HCT116 (cell line): ENCODE measurements at regions not wholly inside any gene's neighbourhood (a gene's known extent, or its start where the extent isn't known, plus 50 kb on each side); places are given as distances from the start of the nearest gene placed in this dataset.

Source experiments
- ATAC-seq: fragments of 200-7000 bp; cut with Tn5 transposase; 2 replicates; pipeline ENCODE4 v1.9.1; 2020; ENCODE audit warnings: mild to moderate bottlenecking, moderate library complexity
- BruUV-seq: library from RNA; stranded (reverse); fragments of 400-500 nt; replicated peaks from 2 replicates; lab custom pipeline; 2021; lab: Mats Ljungman, UMichigan
- CTCF ChIA-PET: fragments of 300-600 bp; sonication (Branson Sonifier 250); formaldehyde crosslinking; loops from one replicate; lab custom pipeline; 2021; ENCODE audit warnings: antibody characterized with exemption; lab: Charles Lee
- POLR2A ChIA-PET: fragments of 300-600, 350-600 bp; sonication (Branson Sonifier 250); formaldehyde crosslinking; loops from one replicate; lab custom pipeline; 2021; ENCODE audit warnings: antibody characterized with exemption; lab: Charles Lee
- RAD21 ChIA-PET, 2 experiments: fragments of 300-600 bp; sonication (Branson Sonifier 250); formaldehyde crosslinking; loops; one replicate each; lab custom pipeline; 2023; ENCODE audit warnings: low total read pairs in 2 of 2; ENCODE audit not compliant: uncharacterized antibody in 2 of 2, unreplicated experiment in 2 of 2, low non-redundant PET in 1 of 2; lab: Charles Lee
- DNase-seq: peaks from one replicate; pipeline ENCODE4 v3.0.0-alpha.2; 2010; ENCODE audit warnings: low read depth, low spot score
- H2AFZ ChIP-seq: fragments of 200-600 bp; shearing (Covaris generic), sonication (generic); 2 replicates; pipeline ENCODE4 v1.6.1; 2017; ENCODE audit warnings: low read depth, mixed run types, mixed read lengths, antibody characterized with exemption, low read length; ENCODE audit not compliant: poor library complexity, severe bottlenecking
- H3K27ac ChIP-seq: 2 replicates; pipeline ENCODE4 v1.5.1; 2012; ENCODE audit warnings: low read depth, low read length
- H3K27me3 ChIP-seq: fragments of 200-600 bp; sonication (generic); 2 replicates; pipeline ENCODE4 v1.6.1; 2016; ENCODE audit warnings: mixed run types, low read length, mixed read lengths; ENCODE audit not compliant: insufficient read depth
- H3K36me3 ChIP-seq, 2 experiments: fragments of 200-500 bp in 1 of 2; fragments of 200-600 bp in 1 of 2; sonication (Bioruptor generic) in 1 of 2; sonication (generic) in 1 of 2; 2 replicates each; pipeline versions ENCODE4 v1.5.1 to v1.6.1; 2014 to 2016; ENCODE audit warnings: low read length in 2 of 2, inconsistent platforms in 1 of 2, mixed read lengths in 1 of 2, mixed run types in 1 of 2; ENCODE audit not compliant: insufficient read depth in 2 of 2, control insufficient read depth in 1 of 2
- H3K4me1 ChIP-seq, 2 experiments: fragments of 200-600 bp in 1 of 2; sonication (generic) in 1 of 2; 2 replicates each; pipeline versions ENCODE4 v1.5.1 to v1.6.1; 2012 to 2017; ENCODE audit warnings: low read length in 2 of 2, inconsistent platforms in 1 of 2, mild to moderate bottlenecking in 1 of 2, mixed read lengths in 1 of 2, mixed run types in 1 of 2, moderate library complexity in 1 of 2; ENCODE audit not compliant: insufficient read depth in 2 of 2, control insufficient read depth in 1 of 2
- H3K4me2 ChIP-seq: fragments of 200-600 bp; sonication (generic); 2 replicates; pipeline ENCODE4 v1.6.1; 2017; ENCODE audit warnings: mixed run types, low read length, mixed read lengths
- H3K4me3 ChIP-seq, 2 experiments: fragments of 200-600 bp in 1 of 2; sonication (generic) in 1 of 2; replicated peaks in 1 of 2; 2 replicates each; pipeline ENCODE4 v1.5.1; 2011 to 2016; ENCODE audit warnings: low read length in 2 of 2, control low read depth in 1 of 2, low read depth in 1 of 2, mild to moderate bottlenecking in 1 of 2, mixed read lengths in 1 of 2, mixed run types in 1 of 2
- H3K79me2 ChIP-seq: fragments of 200-600 bp; sonication (generic); 2 replicates; pipeline ENCODE4 v1.6.1; 2017; ENCODE audit warnings: mild to moderate bottlenecking, mixed run types, low read length, moderate library complexity, mixed read lengths; ENCODE audit not compliant: insufficient read depth
- H3K9ac ChIP-seq: fragments of 200-600 bp; sonication (generic); 2 replicates; pipeline ENCODE4 v1.6.1; 2016; ENCODE audit warnings: low read length, mixed read lengths
- H3K9me2 ChIP-seq: fragments of 200-600 bp; sonication (generic), shearing (Covaris generic); 2 replicates; pipeline ENCODE4 v1.6.1; 2017; ENCODE audit warnings: mixed run types, mild to moderate bottlenecking, moderate library complexity; ENCODE audit not compliant: insufficient read depth
- H3K9me3 ChIP-seq, 2 experiments: fragments of 200-500 bp in 1 of 2; fragments of 200-600 bp in 1 of 2; sonication (Bioruptor generic) in 1 of 2; sonication (generic) in 1 of 2; 2 replicates each; pipeline ENCODE4 v1.6.1; 2014 to 2017; ENCODE audit warnings: low read length in 2 of 2, mixed read lengths in 2 of 2, inconsistent platforms in 1 of 2, low read depth in 1 of 2, mild to moderate bottlenecking in 1 of 2, mixed run types in 1 of 2, moderate library complexity in 1 of 2; ENCODE audit not compliant: control insufficient read depth in 1 of 2, insufficient read depth in 1 of 2
- H4K20me1 ChIP-seq: fragments of 200-600 bp; sonication (generic), shearing (Covaris generic); 2 replicates; pipeline ENCODE4 v1.6.1; 2017; ENCODE audit warnings: mixed run types, mild to moderate bottlenecking, moderate library complexity; ENCODE audit not compliant: insufficient read depth
- ATF3 ChIP-seq: IDR thresholded peaks from 2 replicates; pipeline ENCODE4 v1.6.1; 2012
- CEBPB ChIP-seq: IDR thresholded peaks from 2 replicates; pipeline ENCODE4 v1.6.1; 2012; ENCODE audit warnings: low read depth
- CTCF ChIP-seq, 3 experiments: fragments of 200-600 bp in 1 of 3; sonication (generic) in 1 of 3; IDR thresholded peaks in 2 of 3; conservative IDR thresholded peaks in 1 of 3; 2 replicates each; pipeline ENCODE4 v1.5.1; 2012 to 2017; ENCODE audit warnings: low read depth in 2 of 3, low read length in 2 of 3, antibody characterized with exemption in 1 of 3, borderline replicate concordance in 1 of 3, control low read depth in 1 of 3, mild to moderate bottlenecking in 1 of 3, mixed read lengths in 1 of 3, mixed run types in 1 of 3, moderate library complexity in 1 of 3; ENCODE audit not compliant: insufficient read depth in 1 of 3
- EGR1 ChIP-seq: IDR thresholded peaks from 2 replicates; pipeline ENCODE4 v1.6.1; 2012; ENCODE audit warnings: low read depth
- ELF1 ChIP-seq: IDR thresholded peaks from 2 replicates; pipeline ENCODE4 v1.6.1; 2012; ENCODE audit warnings: low read depth, borderline replicate concordance
- EZH2phosphoT487 ChIP-seq: fragments of 200-600 bp; IDR thresholded peaks from 2 replicates; pipeline ENCODE4 v1.6.1; 2018; ENCODE audit warnings: antibody characterized with exemption, borderline replicate concordance
- JUND ChIP-seq: IDR thresholded peaks from 2 replicates; pipeline ENCODE4 v1.6.1; 2012
- RAD21 ChIP-seq: IDR thresholded peaks from 2 replicates; pipeline ENCODE4 v1.6.1; 2012; ENCODE audit warnings: low read depth, mild to moderate bottlenecking
- REST ChIP-seq: IDR thresholded peaks from 2 replicates; pipeline ENCODE4 v1.6.1; 2012; ENCODE audit warnings: low read depth
- SP1 ChIP-seq: IDR thresholded peaks from 2 replicates; pipeline ENCODE4 v1.6.1; 2012; ENCODE audit warnings: low read depth
- SRF ChIP-seq: IDR thresholded peaks from 2 replicates; pipeline ENCODE4 v1.6.1; 2012; ENCODE audit warnings: low read depth
- TCF7L2 ChIP-seq: IDR thresholded peaks from 2 replicates; pipeline ENCODE4 v1.7.0; 2011; ENCODE audit warnings: borderline replicate concordance, inconsistent platforms; ENCODE audit not compliant: insufficient read depth, insufficient read length; ENCODE audit errors: extremely low read depth
- ZFX ChIP-seq: fragments of 450-650 bp; IDR thresholded peaks from 2 replicates; pipeline ENCODE4 v1.6.1; 2017
- ZNF274 ChIP-seq: fragments of 200-500 bp; sonication (Bioruptor generic); IDR thresholded peaks from 2 replicates; pipeline ENCODE4 v1.6.1; 2014; ENCODE audit warnings: mild to moderate bottlenecking, low read depth, low read length, inconsistent platforms
- intact Hi-C: fragments of 100-400 bp; cut with micrococcal nuclease; formaldehyde crosslinking; loops from 2 replicates; pipeline ENCODE4 v1.10.0; 2022

GRCh38 chr2:186381573-186381972 is 104.5 kb upstream of the ZC3H15 start (continued):
- TF ChIP-seq REST: no peak
- no peak for TF ChIP-seq ZNF274
- no peak for TF ChIP-seq RAD21
- TF ChIP-seq ZFX: no peak

- intact Hi-C loops: no loop called here
- Histone ChIP-seq H4K20me1 (no peaks in the 10 kb centered on the region), H3K27me3 (no peaks in the 10 kb centered on the region)
- TF ChIP-seq ELF1 (no peak), ZNF274 (no peak), EGR1 (no peak), CEBPB (no peak), TCF7L2 (no peak), JUND (no peak), ATF3 (no peak), EZH2phosphoT487 (no peak), SRF (no peak), SP1 (no peak), CTCF (IDR thresholded peaks at IDR 0.05 in 2 of 3, conservative IDR thresholded peaks at IDR 0.05 in 1 of 3; ENCODE audit: borderline replicate concordance in 1 of 3, insufficient read depth in 1 of 3, low read depth in 2 of 3, low read length in 2 of 3) (no peak)
- TF ChIP-seq, all 23 proteins: peak for 0
- ATAC-seq: no peak
- ChIA-PET RAD21 (no interaction called here), POLR2A (no interaction called here), CTCF (no interaction called here)
- no peaks in the 10 kb centered on the region for H3K36me3 ChIP-seq
- no peak overlapping the region for H2AFZ ChIP-seq
- H3K9ac ChIP-seq: no peak overlapping the region
- no peaks in the 10 kb centered on the region for H3K4me1 ChIP-seq
- no peaks in the 10 kb centered on the region for H3K9me2 ChIP-seq
- H3K4me3 ChIP-seq: no peak overlapping the region
- BruUV-seq: no TSS peak
- H3K79me2 ChIP-seq: no peaks in the 10 kb centered on the region
- DNase-seq: no peak
- no peaks in the 10 kb centered on the region; a peak in 1 of 4 replicates for H3K9me3 ChIP-seq
- no peak overlapping the region for H3K4me2 ChIP-seq
- H3K27ac ChIP-seq: no peak overlapping the region
Observed at GRCh38 chr2:186382932-186383331, 103.1 kb upstream of the ZC3H15 start.
